ENCODE measurements at regions not wholly inside any gene's neighbourhood (a gene's known extent, or its start where the extent isn't known, plus 50 kb on each side); places are given as distances from the start of the nearest gene placed in this dataset.

- TF ChIP-seq CTCF (IDR thresholded peaks at IDR 0.05) (no peak), POLR2A (IDR thresholded peaks at IDR 0.05) (no peak)
Observed at GRCh38 chr6:1525364-1526038, 84.2 kb upstream of the FOXC1 start.

Measured in Peyer's patch (tissue), 4 donors.